ENCODE measurements at regions not wholly inside any gene's neighbourhood (a gene's known extent, or its start where the extent isn't known, plus 50 kb on each side); places are given as distances from the start of the nearest gene placed in this dataset.

GRCh38 chr2:2992634-2993033 is 385.0 kb downstream of the EIPR1 start:
- TF ChIP-seq EZH2phosphoT487 (IDR thresholded peaks at IDR 0.05; ENCODE audit: borderline replicate concordance, low read length) (no peak), CTCF (IDR thresholded peaks at IDR 0.05; ENCODE audit: low read depth, low read length, poor library complexity, severe bottlenecking) (no peak)
- no peaks in the 10 kb centered on the region for H3K9me3 ChIP-seq (ENCODE audit: control insufficient read depth, insufficient read depth, low read length)
- H3K9me2 ChIP-seq (replicated peaks; ENCODE audit: control insufficient read depth, low read length): no peaks in the 10 kb centered on the region
- H4K20me1 ChIP-seq (ENCODE audit: control insufficient read depth, insufficient read depth, low read depth, low read length): no peaks in the 10 kb centered on the region
- H3K4me3 ChIP-seq (ENCODE audit: low read length): no peak overlapping the region
- H3K36me3 ChIP-seq (ENCODE audit: control insufficient read depth, low read length): no peaks in the 10 kb centered on the region
- H3K4me1 ChIP-seq (ENCODE audit: control insufficient read depth, low read length): no peaks in the 10 kb centered on the region
- no peak overlapping the region for H3K27ac ChIP-seq (ENCODE audit: low read depth, low read length)
- H3K27me3 ChIP-seq (ENCODE audit: control insufficient read depth, low read length): no peaks in the 10 kb centered on the region
- H3K79me2 ChIP-seq (ENCODE audit: control insufficient read depth, low read length): no peaks in the 10 kb centered on the region
- no peak overlapping the region for H3K4me2 ChIP-seq (ENCODE audit: low read length)
- H3F3A ChIP-seq (ENCODE audit: control insufficient read depth, insufficient read depth): no peaks in the 10 kb centered on the region

DNA sequence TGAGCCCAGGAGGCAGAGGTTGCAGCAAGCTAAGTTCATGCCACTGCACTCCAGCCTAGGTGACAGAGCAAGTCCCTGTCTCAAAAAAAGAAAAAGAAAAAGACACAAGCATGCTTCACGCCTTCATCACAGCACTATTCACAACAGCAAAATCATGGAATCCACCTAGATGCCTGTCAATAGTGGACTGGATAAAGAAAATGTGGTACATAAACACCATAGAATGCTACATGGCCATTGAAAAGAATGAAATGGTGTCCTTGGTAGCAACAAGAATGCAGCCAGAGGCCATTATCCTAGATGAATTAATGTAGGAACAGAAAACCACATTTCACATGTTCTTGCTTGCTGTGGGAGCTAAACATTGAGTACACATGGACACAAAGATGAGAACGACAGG is 392.6 kb downstream of the EIPR1 start:
- no peak overlapping the region for H3K27ac ChIP-seq (ENCODE audit: low read depth, low read length)
- no peaks in the 10 kb centered on the region for H3F3A ChIP-seq (ENCODE audit: control insufficient read depth, insufficient read depth)
- H3K36me3 ChIP-seq (ENCODE audit: control insufficient read depth, low read length): no peaks in the 10 kb centered on the region
- H3K4me2 ChIP-seq (ENCODE audit: low read length): no peak overlapping the region
- H3K9me2 ChIP-seq (replicated peaks; ENCODE audit: control insufficient read depth, low read length): no peaks in the 10 kb centered on the region
- no peaks in the 10 kb centered on the region for H3K79me2 ChIP-seq (ENCODE audit: control insufficient read depth, low read length)
- no peaks in the 10 kb centered on the region for H4K20me1 ChIP-seq (ENCODE audit: control insufficient read depth, insufficient read depth, low read depth, low read length)
- H3K4me3 ChIP-seq (ENCODE audit: low read length): no peak overlapping the region
- H3K4me1 ChIP-seq (ENCODE audit: control insufficient read depth, low read length): no peaks in the 10 kb centered on the region
- TF ChIP-seq EZH2phosphoT487 (IDR thresholded peaks at IDR 0.05; ENCODE audit: borderline replicate concordance, low read length): no peak
- H3K9me3 ChIP-seq (ENCODE audit: control insufficient read depth, insufficient read depth, low read length): no peaks in the 10 kb centered on the region
- H3K27me3 ChIP-seq (ENCODE audit: control insufficient read depth, low read length): no peaks in the 10 kb centered on the region

DNA sequence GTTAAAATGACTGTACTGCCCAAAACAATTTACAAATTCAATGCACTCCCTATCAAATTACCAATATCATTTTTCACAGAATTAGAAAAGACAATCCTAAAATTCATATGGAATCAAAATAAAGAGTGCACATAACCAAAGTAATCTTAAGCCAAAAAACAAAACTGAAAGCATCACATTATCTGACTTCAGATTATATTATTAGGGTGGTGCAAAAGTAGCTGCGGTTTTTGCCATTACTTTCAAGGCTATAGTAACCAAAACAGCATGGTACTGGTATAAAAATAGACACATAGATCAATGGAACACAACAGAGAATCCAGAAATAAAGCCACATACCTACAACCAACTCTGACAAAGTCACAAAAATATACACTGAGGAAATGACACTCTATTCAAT is 396.6 kb downstream of the EIPR1 start:
- no peaks in the 10 kb centered on the region for H4K20me1 ChIP-seq (ENCODE audit: control insufficient read depth, insufficient read depth, low read depth, low read length)
- H3K4me1 ChIP-seq (ENCODE audit: control insufficient read depth, low read length): no peaks in the 10 kb centered on the region
- no peak overlapping the region for H3K4me2 ChIP-seq (ENCODE audit: low read length)
- no peak overlapping the region for H3K4me3 ChIP-seq (ENCODE audit: low read length)
- H3K79me2 ChIP-seq (ENCODE audit: control insufficient read depth, low read length): no peaks in the 10 kb centered on the region
- H3K27me3 ChIP-seq (ENCODE audit: control insufficient read depth, low read length): no peaks in the 10 kb centered on the region
- H3K27ac ChIP-seq (ENCODE audit: low read depth, low read length): no peak overlapping the region
- H3K36me3 ChIP-seq (ENCODE audit: control insufficient read depth, low read length): no peaks in the 10 kb centered on the region
- H3F3A ChIP-seq (ENCODE audit: control insufficient read depth, insufficient read depth): no peaks in the 10 kb centered on the region
- no peaks in the 10 kb centered on the region for H3K9me2 ChIP-seq (replicated peaks; ENCODE audit: control insufficient read depth, low read length)
- TF ChIP-seq EZH2phosphoT487 (IDR thresholded peaks at IDR 0.05; ENCODE audit: borderline replicate concordance, low read length) (no peak), CTCF (IDR thresholded peaks at IDR 0.05; ENCODE audit: low read depth, low read length, poor library complexity, severe bottlenecking) (no peak)
- no peaks in the 10 kb centered on the region for H3K9me3 ChIP-seq (ENCODE audit: control insufficient read depth, insufficient read depth, low read length)

DNA sequence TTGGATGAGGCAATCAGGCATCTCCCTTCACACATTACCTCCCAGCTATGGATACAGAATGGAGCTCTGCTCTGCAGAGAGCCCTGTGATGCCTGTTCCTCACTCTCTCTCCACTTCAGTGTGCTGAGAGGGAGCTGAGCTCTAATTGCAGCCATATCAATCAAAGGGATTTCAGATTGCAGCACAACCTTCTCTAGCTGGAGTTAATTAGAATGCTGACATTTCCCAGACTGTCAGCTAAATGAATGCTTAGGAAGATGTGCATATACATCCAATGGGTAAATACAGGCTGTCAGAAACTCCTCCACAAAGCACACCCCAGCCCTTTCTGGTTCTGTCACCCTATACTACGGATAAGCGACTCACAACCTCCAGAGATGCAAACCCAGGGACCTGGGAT is 402.6 kb downstream of the EIPR1 start:
- H3K27me3 ChIP-seq (ENCODE audit: control insufficient read depth, low read length): no peaks in the 10 kb centered on the region

More for the DNA sequence above, 402.6 kb downstream of the EIPR1 start:
- H3K27ac ChIP-seq (ENCODE audit: low read depth, low read length): no peak overlapping the region
- H3K4me3 ChIP-seq (ENCODE audit: low read length): no peak overlapping the region
- no peaks in the 10 kb centered on the region for H3K36me3 ChIP-seq (ENCODE audit: control insufficient read depth, low read length)
- H3K79me2 ChIP-seq (ENCODE audit: control insufficient read depth, low read length): no peaks in the 10 kb centered on the region
- no peaks in the 10 kb centered on the region for H3K4me1 ChIP-seq (ENCODE audit: control insufficient read depth, low read length)
- H3F3A ChIP-seq (ENCODE audit: control insufficient read depth, insufficient read depth): no peaks in the 10 kb centered on the region
- TF ChIP-seq EZH2phosphoT487 (IDR thresholded peaks at IDR 0.05; ENCODE audit: borderline replicate concordance, low read length): no peak
- no peak for TF ChIP-seq CTCF (IDR thresholded peaks at IDR 0.05; ENCODE audit: low read depth, low read length, poor library complexity, severe bottlenecking)
- H4K20me1 ChIP-seq (ENCODE audit: control insufficient read depth, insufficient read depth, low read depth, low read length): no peaks in the 10 kb centered on the region
- H3K9me3 ChIP-seq (ENCODE audit: control insufficient read depth, insufficient read depth, low read length): no peaks in the 10 kb centered on the region
- H3K4me2 ChIP-seq (ENCODE audit: low read length): no peak overlapping the region
- no peaks in the 10 kb centered on the region for H3K9me2 ChIP-seq (replicated peaks; ENCODE audit: control insufficient read depth, low read length)

Data from DOHH2 (cell line).